T-helper 1 cell treated with Interleukin-12 subunit alpha and Interleukin-12 subunit beta and Interleukin-4 antibody, amounts not matched to agents 30 μg/mL and 1 μg/mL, for 36 hours (primary cell): ENCODE measurements at regions not wholly inside any gene's neighbourhood (a gene's known extent, or its start where the extent isn't known, plus 50 kb on each side); places are given as distances from the start of the nearest gene placed in this dataset.

Source experiments
- H3K27ac Mint-ChIP-seq: one replicate; pipeline ENCODE4 v1.8.0; 2021; ENCODE audit warnings: mild to moderate bottlenecking, mixed read lengths
- H3K27me3 Mint-ChIP-seq: one replicate; pipeline ENCODE4 v1.8.0; 2021; ENCODE audit warnings: low read depth, mixed read lengths
- H3K36me3 Mint-ChIP-seq: one replicate; pipeline ENCODE4 v1.8.0; 2021; ENCODE audit warnings: low read depth, mixed read lengths
- H3K4me1 Mint-ChIP-seq: one replicate; pipeline ENCODE4 v1.8.0; 2021; ENCODE audit warnings: low read depth, mixed read lengths
- H3K4me3 Mint-ChIP-seq: one replicate; pipeline ENCODE4 v1.8.0; 2021; ENCODE audit warnings: mild to moderate bottlenecking, moderate library complexity, mixed read lengths
- H3K9me3 Mint-ChIP-seq: one replicate; pipeline ENCODE4 v1.8.0; 2021; ENCODE audit warnings: mixed read lengths

- H3K27ac Mint-ChIP-seq: no peak overlapping the region
- H3K36me3 Mint-ChIP-seq: no peaks in the 10 kb centered on the region
- no peaks in the 10 kb centered on the region for H3K27me3 Mint-ChIP-seq
Observed at GRCh38 chr3:154003649-154004048, 117.5 kb upstream of the ARHGEF26 start.

GRCh38 chr3:154011036-154011435, 110.2 kb upstream of the ARHGEF26 start:
- H3K4me1 Mint-ChIP-seq: no peaks in the 10 kb centered on the region
- H3K4me3 Mint-ChIP-seq: no peak overlapping the region
- no peaks in the 10 kb centered on the region for H3K9me3 Mint-ChIP-seq
- no peak overlapping the region for H3K27ac Mint-ChIP-seq
- H3K27me3 Mint-ChIP-seq: no peaks in the 10 kb centered on the region
- no peaks in the 10 kb centered on the region for H3K36me3 Mint-ChIP-seq

More at GRCh38 chr3:154003649-154004048, 117.5 kb upstream of the ARHGEF26 start:
- Mint-ChIP-seq H3K4me3 (no peak overlapping the region), H3K4me1 (no peaks in the 10 kb centered on the region), H3K9me3 (no peaks in the 10 kb centered on the region)

GRCh38 chr3:154013736-154014135, 107.5 kb upstream of the ARHGEF26 start:
- Mint-ChIP-seq H3K27ac (no peak overlapping the region), H3K4me3 (no peak overlapping the region), H3K36me3 (no peaks in the 10 kb centered on the region), H3K4me1 (no peaks in the 10 kb centered on the region), H3K9me3 (no peaks in the 10 kb centered on the region), H3K27me3 (no peaks in the 10 kb centered on the region)

- Mint-ChIP-seq H3K4me3 (no peak overlapping the region), H3K9me3 (no peaks in the 10 kb centered on the region), H3K27me3 (no peaks in the 10 kb centered on the region), H3K36me3 (no peaks in the 10 kb centered on the region), H3K4me1 (no peaks in the 10 kb centered on the region), H3K27ac (no peak overlapping the region)
Observed at GRCh38 chr3:154015307-154015706, 105.9 kb upstream of the ARHGEF26 start.

GRCh38 chr3:154018100-154018696, 103.0 kb upstream of the ARHGEF26 start:
- H3K27ac Mint-ChIP-seq: no peak overlapping the region
- H3K27me3 Mint-ChIP-seq: no peaks in the 10 kb centered on the region
- H3K9me3 Mint-ChIP-seq: no peaks in the 10 kb centered on the region
- no peaks in the 10 kb centered on the region for H3K4me1 Mint-ChIP-seq
- H3K4me3 Mint-ChIP-seq: no peak overlapping the region
- no peaks in the 10 kb centered on the region for H3K36me3 Mint-ChIP-seq

- Mint-ChIP-seq H3K36me3 (no peaks in the 10 kb centered on the region), H3K27ac (no peak overlapping the region), H3K4me1 (no peaks in the 10 kb centered on the region), H3K4me3 (no peak overlapping the region), H3K27me3 (peaks cover 4% of the 10 kb centered on the region), H3K9me3 (no peaks in the 10 kb centered on the region)
Observed at GRCh38 chr3:154022606-154023005, 98.6 kb upstream of the ARHGEF26 start.

GRCh38 chr3:154023148-154023547, 98.0 kb upstream of the ARHGEF26 start:
- Mint-ChIP-seq H3K27me3 (peaks cover 4% of the 10 kb centered on the region), H3K4me1 (no peaks in the 10 kb centered on the region), H3K4me3 (no peak overlapping the region), H3K9me3 (no peaks in the 10 kb centered on the region), H3K27ac (no peak overlapping the region), H3K36me3 (no peaks in the 10 kb centered on the region)

GRCh38 chr3:154025007-154025406, 96.2 kb upstream of the ARHGEF26 start:
- Mint-ChIP-seq H3K36me3 (no peaks in the 10 kb centered on the region), H3K4me3 (no peak overlapping the region), H3K4me1 (no peaks in the 10 kb centered on the region), H3K27ac (no peak overlapping the region), H3K9me3 (no peaks in the 10 kb centered on the region), H3K27me3 (peaks cover 4% of the 10 kb centered on the region)

- H3K4me1 Mint-ChIP-seq: no peaks in the 10 kb centered on the region
- H3K9me3 Mint-ChIP-seq: no peaks in the 10 kb centered on the region
- no peak overlapping the region for H3K27ac Mint-ChIP-seq
- no peaks in the 10 kb centered on the region for H3K36me3 Mint-ChIP-seq
- H3K4me3 Mint-ChIP-seq: no peak overlapping the region
- H3K27me3 Mint-ChIP-seq: peaks cover 4% of the 10 kb centered on the region
Observed at GRCh38 chr3:154029926-154030325, 91.3 kb upstream of the ARHGEF26 start.

- H3K9me3 Mint-ChIP-seq: no peaks in the 10 kb centered on the region
- H3K4me1 Mint-ChIP-seq: no peaks in the 10 kb centered on the region
- no peaks in the 10 kb centered on the region for H3K27me3 Mint-ChIP-seq
- H3K27ac Mint-ChIP-seq: no peak overlapping the region
- H3K4me3 Mint-ChIP-seq: no peak overlapping the region
- H3K36me3 Mint-ChIP-seq: no peaks in the 10 kb centered on the region
Observed at GRCh38 chr3:154034797-154035330, 86.3 kb upstream of the ARHGEF26 start.

- H3K36me3 Mint-ChIP-seq: no peaks in the 10 kb centered on the region
- H3K27ac Mint-ChIP-seq: no peak overlapping the region
- H3K4me3 Mint-ChIP-seq: no peak overlapping the region
- peaks cover 5% of the 10 kb centered on the region for H3K27me3 Mint-ChIP-seq
- no peaks in the 10 kb centered on the region for H3K9me3 Mint-ChIP-seq
- H3K4me1 Mint-ChIP-seq: no peaks in the 10 kb centered on the region
Observed at GRCh38 chr3:154040283-154040682, 80.9 kb upstream of the ARHGEF26 start.

GRCh38 chr3:154044671-154045070, 76.5 kb upstream of the ARHGEF26 start:
- Mint-ChIP-seq H3K27me3 (peaks cover 5% of the 10 kb centered on the region), H3K4me3 (no peak overlapping the region), H3K9me3 (no peaks in the 10 kb centered on the region), H3K4me1 (no peaks in the 10 kb centered on the region), H3K36me3 (no peaks in the 10 kb centered on the region), H3K27ac (no peak overlapping the region)

- Mint-ChIP-seq H3K4me3 (no peak overlapping the region), H3K27ac (no peak overlapping the region), H3K4me1 (no peaks in the 10 kb centered on the region), H3K36me3 (no peaks in the 10 kb centered on the region), H3K27me3 (no peaks in the 10 kb centered on the region), H3K9me3 (no peaks in the 10 kb centered on the region)
Observed at GRCh38 chr3:154050216-154050615, 71.0 kb upstream of the ARHGEF26 start.

- no peaks in the 10 kb centered on the region for H3K9me3 Mint-ChIP-seq
- H3K27ac Mint-ChIP-seq: no peak overlapping the region
- no peaks in the 10 kb centered on the region for H3K4me1 Mint-ChIP-seq
Observed at GRCh38 chr3:154050766-154051165, 70.4 kb upstream of the ARHGEF26 start.

GRCh38 chr3:154059833-154060232, 61.4 kb upstream of the ARHGEF26 start:
- H3K27ac Mint-ChIP-seq: no peak overlapping the region
- H3K9me3 Mint-ChIP-seq: no peaks in the 10 kb centered on the region
- no peaks in the 10 kb centered on the region for H3K27me3 Mint-ChIP-seq
- no peak overlapping the region for H3K4me3 Mint-ChIP-seq
- no peaks in the 10 kb centered on the region for H3K36me3 Mint-ChIP-seq
- no peaks in the 10 kb centered on the region for H3K4me1 Mint-ChIP-seq

More at GRCh38 chr3:154050766-154051165, 70.4 kb upstream of the ARHGEF26 start:
- no peaks in the 10 kb centered on the region for H3K27me3 Mint-ChIP-seq
- H3K36me3 Mint-ChIP-seq: no peaks in the 10 kb centered on the region
- H3K4me3 Mint-ChIP-seq: no peak overlapping the region
